OCI-LY3 (cell line): ENCODE measurements at regions not wholly inside any gene's neighbourhood (a gene's known extent, or its start where the extent isn't known, plus 50 kb on each side); places are given as distances from the start of the nearest gene placed in this dataset.

ENCODE experiments used
- H2AFZ ChIP-seq: fragments of 200-600, 300-600 bp; shearing (Covaris generic); 2 replicates; pipeline ENCODE4 v1.6.0; 2014; ENCODE audit warnings: antibody characterized with exemption, low read depth, low read length
- H3K27ac ChIP-seq: fragments of 200-600, 300-600 bp; sonication (generic); 2 replicates; pipeline ENCODE4 v1.5.1; 2014; ENCODE audit warnings: mild to moderate bottlenecking, low read length, moderate library complexity, mixed read lengths
- H3K27me3 ChIP-seq: fragments of 200-600, 300-600 bp; sonication (generic); 2 replicates; pipeline ENCODE4 v1.6.1; 2014; ENCODE audit warnings: low read depth, low read length, mixed read lengths
- H3K36me3 ChIP-seq: fragments of 200-600, 300-600 bp; sonication (generic); replicated peaks from 2 replicates; pipeline ENCODE3; 2014; ENCODE audit warnings: low read depth, low read length, mixed read lengths
- H3K4me1 ChIP-seq: fragments of 300-600, 200-600 bp; sonication (generic); 2 replicates; pipeline ENCODE4 v1.6.1; 2014; ENCODE audit warnings: low read length, mixed read lengths
- H3K4me2 ChIP-seq: fragments of 200-600, 300-600 bp; sonication (generic); 2 replicates; pipeline ENCODE4 v1.6.1; 2014; ENCODE audit warnings: low read length, mixed read lengths
- H3K4me3 ChIP-seq: fragments of 300-600, 200-600 bp; sonication (generic); 2 replicates; pipeline ENCODE4 v1.5.1; 2014; ENCODE audit warnings: antibody characterized with exemption, mild to moderate bottlenecking, low read length, moderate library complexity
- H3K79me2 ChIP-seq: fragments of 300-600, 200-600 bp; shearing (Covaris generic); 2 replicates; pipeline ENCODE4 v1.6.1; 2014; ENCODE audit warnings: mild to moderate bottlenecking, low read length, mixed read lengths
- H3K9ac ChIP-seq: fragments of 300-600, 200-600 bp; shearing (Covaris generic); 2 replicates; pipeline ENCODE4 v1.6.0; 2014; ENCODE audit warnings: mild to moderate bottlenecking, low read length, moderate library complexity
- H3K9me3 ChIP-seq: fragments of 200-600, 300-600 bp; shearing (Covaris generic); 2 replicates; pipeline ENCODE4 v1.6.1; 2014; ENCODE audit warnings: low read length, mixed read lengths; ENCODE audit not compliant: insufficient read depth
- H4K20me1 ChIP-seq: fragments of 200-600, 300-600 bp; sonication (generic); 2 replicates; pipeline ENCODE4 v1.6.1; 2016; ENCODE audit warnings: low read length, mixed read lengths; ENCODE audit not compliant: insufficient read depth
- CTCF ChIP-seq: fragments of 200-600, 300-600 bp; sonication (generic); IDR thresholded peaks from 2 replicates; pipeline ENCODE4 v1.5.1; 2014; ENCODE audit warnings: antibody characterized with exemption, low read length, low read depth
- EZH2phosphoT487 ChIP-seq: fragments of 200-600 bp; shearing (Covaris generic); IDR thresholded peaks from 2 replicates; pipeline ENCODE4 v1.6.1; 2018; ENCODE audit warnings: antibody characterized with exemption, mixed run types, low read depth

- Histone ChIP-seq H3K4me3 (no peak overlapping the region), H2AFZ (no peak overlapping the region), H3K79me2 (no peaks in the 10 kb centered on the region), H3K9me3 (no peaks in the 10 kb centered on the region), H3K27ac (no peak overlapping the region), H3K4me2 (no peak overlapping the region), H3K27me3 (no peaks in the 10 kb centered on the region), H3K9ac (no peak overlapping the region), H3K4me1 (peaks cover 18% of the 10 kb centered on the region), H3K36me3 (no peaks in the 10 kb centered on the region), H4K20me1 (no peaks in the 10 kb centered on the region)
- TF ChIP-seq EZH2phosphoT487 (no peak), CTCF (no peak)
These were observed 89.8 kb upstream of the TMPRSS15 start for GRCh38 chr21:18493422-18493821.

GRCh38 chr21:18495523-18495922 is 91.9 kb upstream of the TMPRSS15 start:
- H3K9me3 ChIP-seq, result no peaks in the 10 kb centered on the region
- no peak overlapping the region for H3K4me2 ChIP-seq
- no peak overlapping the region for H3K4me3 ChIP-seq
- TF ChIP-seq EZH2phosphoT487 (no peak), CTCF (no peak)
- H4K20me1 ChIP-seq, result no peaks in the 10 kb centered on the region
- H3K9ac ChIP-seq, result no peak overlapping the region
- no peak overlapping the region for H2AFZ ChIP-seq
- H3K27me3 ChIP-seq, result no peaks in the 10 kb centered on the region
- no peaks in the 10 kb centered on the region for H3K79me2 ChIP-seq
- no peaks in the 10 kb centered on the region for H3K36me3 ChIP-seq
- 0 out of 2 replicates have a peak, but pooled peaks cover 3% of the 10 kb centered on the region for H3K4me1 ChIP-seq
- no peak overlapping the region for H3K27ac ChIP-seq

- Histone ChIP-seq H3K79me2 (no peaks in the 10 kb centered on the region), H3K4me2 (no peak overlapping the region), H3K27ac (no peak overlapping the region), H3K4me3 (no peak overlapping the region), H2AFZ (no peak overlapping the region), H3K27me3 (no peaks in the 10 kb centered on the region), H3K4me1 (no peaks in the 10 kb centered on the region), H3K9ac (no peak overlapping the region), H4K20me1 (no peaks in the 10 kb centered on the region), H3K9me3 (no peaks in the 10 kb centered on the region), H3K36me3 (no peaks in the 10 kb centered on the region)
- TF ChIP-seq EZH2phosphoT487, result no peak
- no peak for TF ChIP-seq CTCF
These were observed 94.8 kb upstream of the TMPRSS15 start for GRCh38 chr21:18498431-18498830.

- H4K20me1 ChIP-seq, result no peaks in the 10 kb centered on the region
- H3K27me3 ChIP-seq, result no peaks in the 10 kb centered on the region
- no peaks in the 10 kb centered on the region for H3K36me3 ChIP-seq
- H3K9ac ChIP-seq, result no peak overlapping the region
- H3K79me2 ChIP-seq, result no peaks in the 10 kb centered on the region
- H3K4me3 ChIP-seq, result no peak overlapping the region
- H3K27ac ChIP-seq, result no peak overlapping the region
- no peak overlapping the region for H3K4me2 ChIP-seq
- H3K9me3 ChIP-seq, result no peaks in the 10 kb centered on the region
- H2AFZ ChIP-seq, result no peak overlapping the region
- H3K4me1 ChIP-seq, result no peaks in the 10 kb centered on the region
- TF ChIP-seq CTCF (peak; percentile 77), EZH2phosphoT487 (no peak)
These were observed 96.3 kb upstream of the TMPRSS15 start for GRCh38 chr21:18499761-18500376.
